Epithelial cell of esophagus (primary cell): ENCODE measurements at regions not wholly inside any gene's neighbourhood (a gene's known extent, or its start where the extent isn't known, plus 50 kb on each side); places are given as distances from the start of the nearest gene placed in this dataset.

Experiments
- DNase-seq: peaks from one replicate; pipeline ENCODE4 v3.0.0; 2010; ENCODE audit warnings: low read depth
- H3K4me3 ChIP-seq: 2 replicates; pipeline ENCODE4 v1.5.1; 2011; ENCODE audit warnings: mild to moderate bottlenecking, low read length, control low read depth
- TF ChIP-seq, protein P1 (sequence below): IDR thresholded peaks from 2 replicates; pipeline ENCODE4 v1.5.1; 2011; ENCODE audit warnings: low read depth, mild to moderate bottlenecking, low read length, control low read depth, inconsistent platforms; ENCODE audit not compliant: insufficient read depth; ENCODE audit errors: missing control alignments

- no peak for DNase-seq
- TF ChIP-seq, protein P1, sequence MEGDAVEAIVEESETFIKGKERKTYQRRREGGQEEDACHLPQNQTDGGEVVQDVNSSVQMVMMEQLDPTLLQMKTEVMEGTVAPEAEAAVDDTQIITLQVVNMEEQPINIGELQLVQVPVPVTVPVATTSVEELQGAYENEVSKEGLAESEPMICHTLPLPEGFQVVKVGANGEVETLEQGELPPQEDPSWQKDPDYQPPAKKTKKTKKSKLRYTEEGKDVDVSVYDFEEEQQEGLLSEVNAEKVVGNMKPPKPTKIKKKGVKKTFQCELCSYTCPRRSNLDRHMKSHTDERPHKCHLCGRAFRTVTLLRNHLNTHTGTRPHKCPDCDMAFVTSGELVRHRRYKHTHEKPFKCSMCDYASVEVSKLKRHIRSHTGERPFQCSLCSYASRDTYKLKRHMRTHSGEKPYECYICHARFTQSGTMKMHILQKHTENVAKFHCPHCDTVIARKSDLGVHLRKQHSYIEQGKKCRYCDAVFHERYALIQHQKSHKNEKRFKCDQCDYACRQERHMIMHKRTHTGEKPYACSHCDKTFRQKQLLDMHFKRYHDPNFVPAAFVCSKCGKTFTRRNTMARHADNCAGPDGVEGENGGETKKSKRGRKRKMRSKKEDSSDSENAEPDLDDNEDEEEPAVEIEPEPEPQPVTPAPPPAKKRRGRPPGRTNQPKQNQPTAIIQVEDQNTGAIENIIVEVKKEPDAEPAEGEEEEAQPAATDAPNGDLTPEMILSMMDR, result no peak
- no peak overlapping the region for H3K4me3 ChIP-seq
These were observed 97.0 kb upstream of the HES1 start for GRCh38 chr3:194038960-194039359.

DNA sequence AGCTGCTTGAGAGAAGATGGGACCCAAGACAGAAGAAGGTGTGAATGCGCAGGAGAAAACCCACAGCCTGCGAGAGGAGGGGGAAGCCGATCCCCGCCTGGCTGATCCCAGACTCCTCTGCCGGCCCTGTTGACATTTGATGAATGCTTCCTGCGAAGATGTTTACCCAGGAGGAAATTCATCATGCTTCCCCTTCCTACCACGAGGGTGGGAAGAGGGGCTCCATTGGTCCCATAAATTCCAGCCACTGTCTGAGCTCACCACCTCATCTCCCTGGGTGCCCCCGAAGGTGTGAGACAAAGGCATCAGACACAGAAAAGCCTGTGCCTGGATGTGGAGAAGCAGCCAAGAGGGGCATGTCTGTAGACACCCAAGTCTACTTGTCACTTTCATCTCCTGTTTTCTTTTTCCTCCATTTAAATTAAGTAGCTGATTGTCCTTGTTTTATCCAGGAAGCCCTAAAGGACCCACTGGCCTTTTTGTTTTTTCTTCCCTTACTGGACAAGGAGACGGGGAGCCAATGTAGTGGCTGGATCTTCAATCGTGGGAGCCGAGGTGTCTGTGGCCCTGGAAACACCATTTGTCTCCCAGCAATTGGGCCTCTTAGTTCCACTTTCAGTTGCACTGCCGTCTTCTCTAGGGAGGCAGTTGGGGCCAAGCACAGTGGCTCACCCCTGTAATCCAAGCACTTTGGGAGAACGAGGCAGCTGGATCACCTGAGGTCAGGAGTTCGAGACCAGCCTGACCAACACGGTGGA is 95.3 kb upstream of the HES1 start:
- H3K4me3 ChIP-seq, result no peak overlapping the region
- TF ChIP-seq, protein P1, result no peak
- DNase-seq, result no peak

- no peak overlapping the region for H3K4me3 ChIP-seq
- peak; percentile 63 for DNase-seq
- TF ChIP-seq, protein P1, result no peak
These were observed 93.0 kb upstream of the HES1 start for GRCh38 chr3:194042927-194043326.

GRCh38 chr3:194043516-194043915 is 92.4 kb upstream of the HES1 start:
- TF ChIP-seq, protein P1, result no peak
- H3K4me3 ChIP-seq, result no peak overlapping the region
- peak; percentile 56 for DNase-seq

GRCh38 chr3:194045289-194045688 is 90.7 kb upstream of the HES1 start:
- TF ChIP-seq, protein P1, result no peak
- DNase-seq, result no peak
- no peak overlapping the region for H3K4me3 ChIP-seq

DNA sequence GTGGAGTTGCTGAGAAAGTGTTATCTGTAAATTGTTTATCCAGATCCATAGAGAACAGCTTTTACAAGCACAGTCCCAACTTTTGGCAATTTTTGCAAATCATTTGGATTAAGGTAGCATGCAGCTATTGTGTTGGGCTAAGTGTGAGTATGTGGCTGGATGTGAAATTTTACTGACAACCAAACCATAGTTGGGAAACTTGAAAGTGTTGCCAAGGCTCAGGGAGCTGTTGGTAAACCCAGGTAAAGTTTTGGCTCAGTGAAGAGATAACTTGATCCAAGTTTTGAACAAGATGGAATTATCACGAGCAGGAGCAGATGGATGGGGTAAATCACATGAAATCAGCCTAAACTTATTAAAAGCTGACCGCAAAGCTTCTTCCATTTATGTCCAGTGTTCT is 90.0 kb upstream of the HES1 start:
- TF ChIP-seq, protein P1, result no peak
- no peak overlapping the region for H3K4me3 ChIP-seq
- no peak for DNase-seq

DNA sequence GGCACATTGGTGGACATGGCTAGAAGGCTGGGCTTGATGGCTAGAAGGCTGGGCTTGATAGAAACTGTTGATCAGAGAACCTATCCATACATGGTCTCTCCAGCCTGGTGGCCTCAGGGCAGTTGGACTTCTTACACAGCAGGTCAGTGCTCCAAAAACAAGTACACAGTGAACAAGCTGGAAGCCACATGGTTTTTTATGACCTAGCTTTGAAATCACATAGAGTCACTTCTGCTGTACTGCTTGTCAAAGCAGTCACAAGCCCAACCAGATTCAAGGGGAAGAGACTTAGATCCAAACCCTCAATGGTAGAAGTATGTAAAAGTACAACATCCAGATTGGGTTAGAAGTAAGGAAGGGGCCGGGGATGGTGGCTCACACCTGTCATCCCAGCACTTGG is 89.4 kb upstream of the HES1 start:
- H3K4me3 ChIP-seq, result no peak overlapping the region
- TF ChIP-seq, protein P1, result no peak
- no peak for DNase-seq
